Cardiac muscle cell (in vitro differentiated cells and primary cell): ENCODE measurements at regions not wholly inside any gene's neighbourhood (a gene's known extent, or its start where the extent isn't known, plus 50 kb on each side); places are given as distances from the start of the nearest gene placed in this dataset.

Experiments used
- DNase-seq, 2 donors: peaks; one replicate each; pipeline versions ENCODE4 v3.0.0 to v3.0.0-alpha.2; 2010 to 2017; ENCODE audit warnings: low read depth in 1 of 2, low spot score in 1 of 2
- H3K27ac ChIP-seq: fragments of 200-600 bp; sonication (generic); 2 replicates; pipeline ENCODE4 v1.5.1; 2016
- H3K27me3 ChIP-seq: fragments of 200-600 bp; sonication (generic); 2 replicates; pipeline ENCODE4 v1.6.0; 2016; ENCODE audit warnings: control low read depth
- H3K36me3 ChIP-seq: fragments of 200-600 bp; sonication (generic); 2 replicates; pipeline ENCODE4 v1.5.1; 2016; ENCODE audit warnings: control low read depth
- H3K4me1 ChIP-seq: fragments of 200-600 bp; sonication (generic); 2 replicates; pipeline ENCODE4 v1.8.1; 2017; ENCODE audit warnings: low read depth, mild to moderate bottlenecking, mixed run types
- H3K4me3 ChIP-seq: fragments of 200-600 bp; sonication (generic); 2 replicates; pipeline ENCODE4 v1.5.1; 2016; ENCODE audit warnings: mild to moderate bottlenecking
- H3K9me3 ChIP-seq: fragments of 200-600 bp; sonication (generic); 2 replicates; pipeline ENCODE4 v1.5.1; 2017; ENCODE audit warnings: low read depth, mild to moderate bottlenecking, control low read depth
- TF ChIP-seq, protein P1 (sequence below): IDR thresholded peaks from 2 replicates; pipeline ENCODE4 v1.5.1; 2012; ENCODE audit warnings: low read depth, mild to moderate bottlenecking, low read length

DNA sequence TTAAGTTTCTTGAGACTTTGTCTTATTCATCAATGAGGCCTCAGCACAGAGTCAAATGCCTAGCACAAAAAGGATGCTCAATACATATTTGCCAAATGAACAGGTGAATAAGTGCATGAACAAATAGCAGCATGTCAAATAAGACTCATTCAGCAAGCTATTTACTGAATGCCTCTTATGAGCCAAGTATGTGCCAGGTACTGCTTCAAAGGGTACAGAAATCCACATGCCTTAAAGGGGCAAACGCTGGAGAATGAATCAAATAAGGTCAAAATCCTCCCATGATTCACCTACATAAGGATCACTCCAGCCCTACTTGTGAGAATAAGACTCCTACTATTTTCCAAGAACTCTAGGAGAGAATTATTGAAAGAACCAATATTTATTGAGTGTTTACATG lies 260.2 kb upstream of the CPEB2 start:
- DNase-seq = no peak
- H3K27me3 ChIP-seq = no peaks in the 10 kb centered on the region
- no peak overlapping the region for H3K27ac ChIP-seq
- no peaks in the 10 kb centered on the region for H3K4me1 ChIP-seq
- H3K9me3 ChIP-seq = no peaks in the 10 kb centered on the region
- H3K4me3 ChIP-seq = no peak overlapping the region
- no peaks in the 10 kb centered on the region for H3K36me3 ChIP-seq
- TF ChIP-seq, protein P1, sequence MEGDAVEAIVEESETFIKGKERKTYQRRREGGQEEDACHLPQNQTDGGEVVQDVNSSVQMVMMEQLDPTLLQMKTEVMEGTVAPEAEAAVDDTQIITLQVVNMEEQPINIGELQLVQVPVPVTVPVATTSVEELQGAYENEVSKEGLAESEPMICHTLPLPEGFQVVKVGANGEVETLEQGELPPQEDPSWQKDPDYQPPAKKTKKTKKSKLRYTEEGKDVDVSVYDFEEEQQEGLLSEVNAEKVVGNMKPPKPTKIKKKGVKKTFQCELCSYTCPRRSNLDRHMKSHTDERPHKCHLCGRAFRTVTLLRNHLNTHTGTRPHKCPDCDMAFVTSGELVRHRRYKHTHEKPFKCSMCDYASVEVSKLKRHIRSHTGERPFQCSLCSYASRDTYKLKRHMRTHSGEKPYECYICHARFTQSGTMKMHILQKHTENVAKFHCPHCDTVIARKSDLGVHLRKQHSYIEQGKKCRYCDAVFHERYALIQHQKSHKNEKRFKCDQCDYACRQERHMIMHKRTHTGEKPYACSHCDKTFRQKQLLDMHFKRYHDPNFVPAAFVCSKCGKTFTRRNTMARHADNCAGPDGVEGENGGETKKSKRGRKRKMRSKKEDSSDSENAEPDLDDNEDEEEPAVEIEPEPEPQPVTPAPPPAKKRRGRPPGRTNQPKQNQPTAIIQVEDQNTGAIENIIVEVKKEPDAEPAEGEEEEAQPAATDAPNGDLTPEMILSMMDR = no peak

DNA sequence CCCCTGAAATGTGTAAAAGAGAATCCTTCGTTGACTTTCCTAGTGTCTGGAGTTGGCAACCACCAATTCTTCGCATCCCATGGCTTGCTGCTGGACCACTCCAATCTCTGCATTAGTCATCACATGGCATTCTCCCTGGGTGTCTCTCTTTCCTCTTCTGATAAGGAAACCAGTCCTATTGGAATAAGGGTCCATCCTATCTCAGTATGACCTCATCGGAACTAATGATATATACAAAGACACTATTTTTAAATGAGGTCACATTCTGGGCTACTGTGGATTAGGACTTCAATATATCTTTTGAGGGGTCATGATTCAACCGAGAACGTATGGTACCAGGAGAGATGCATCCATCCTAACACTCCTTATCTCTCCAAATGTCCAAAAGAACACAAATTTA lies 259.1 kb upstream of the CPEB2 start:
- Histone ChIP-seq H3K4me1 (no peaks in the 10 kb centered on the region), H3K27me3 (no peaks in the 10 kb centered on the region), H3K27ac (no peak overlapping the region), H3K9me3 (no peaks in the 10 kb centered on the region), H3K4me3 (no peak overlapping the region), H3K36me3 (no peaks in the 10 kb centered on the region)
- DNase-seq = no peak
- TF ChIP-seq, protein P1 = no peak

DNA sequence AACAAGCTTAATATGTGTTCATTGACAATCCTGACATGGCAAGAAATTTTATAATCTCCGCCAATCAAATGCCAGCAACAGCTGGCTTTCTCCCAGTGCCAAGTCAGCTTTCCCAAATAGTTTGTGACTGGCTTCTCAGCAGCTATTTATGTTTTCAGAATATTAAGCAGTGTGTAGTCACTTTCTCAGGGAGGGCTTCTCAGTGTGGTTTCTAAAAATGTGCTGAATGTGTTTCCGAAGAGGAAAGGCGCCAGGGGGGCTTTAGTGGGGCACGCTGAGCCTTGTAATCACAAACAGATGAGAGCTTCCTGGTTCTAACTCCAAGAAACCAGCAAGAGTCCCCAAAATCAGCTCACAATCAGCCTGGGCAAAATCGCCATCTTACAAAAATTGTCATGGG lies 258.7 kb upstream of the CPEB2 start:
- Histone ChIP-seq H3K36me3 (no peaks in the 10 kb centered on the region), H3K4me1 (no peaks in the 10 kb centered on the region), H3K9me3 (no peaks in the 10 kb centered on the region), H3K4me3 (no peak overlapping the region), H3K27me3 (no peaks in the 10 kb centered on the region), H3K27ac (no peak overlapping the region)
- TF ChIP-seq, protein P1 = no peak
- DNase-seq = no peak

DNA sequence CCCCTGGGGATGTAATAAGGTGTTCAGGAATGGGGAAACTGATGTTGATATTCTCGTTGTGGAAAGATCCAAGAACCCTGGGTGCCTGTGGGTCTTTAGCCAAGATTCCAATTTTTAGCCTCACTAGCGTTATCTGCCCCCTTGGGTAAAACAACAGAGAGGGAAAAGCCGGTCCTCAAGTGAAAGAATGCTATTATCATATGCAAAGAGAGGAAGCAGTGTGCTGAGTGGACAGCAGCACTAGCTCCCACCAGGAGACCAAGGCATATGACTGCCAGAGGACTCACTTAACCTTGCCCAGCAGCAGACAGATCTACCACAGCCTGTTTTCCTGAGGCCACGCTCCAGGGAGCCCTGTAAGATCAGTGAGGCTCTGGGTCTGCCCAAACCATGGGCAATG lies 257.9 kb upstream of the CPEB2 start:
- Histone ChIP-seq H3K27me3 (no peaks in the 10 kb centered on the region), H3K4me3 (no peak overlapping the region), H3K36me3 (no peaks in the 10 kb centered on the region), H3K9me3 (no peaks in the 10 kb centered on the region), H3K27ac (no peak overlapping the region), H3K4me1 (no peaks in the 10 kb centered on the region)
- DNase-seq = no peak
- TF ChIP-seq, protein P1 = no peak

DNA sequence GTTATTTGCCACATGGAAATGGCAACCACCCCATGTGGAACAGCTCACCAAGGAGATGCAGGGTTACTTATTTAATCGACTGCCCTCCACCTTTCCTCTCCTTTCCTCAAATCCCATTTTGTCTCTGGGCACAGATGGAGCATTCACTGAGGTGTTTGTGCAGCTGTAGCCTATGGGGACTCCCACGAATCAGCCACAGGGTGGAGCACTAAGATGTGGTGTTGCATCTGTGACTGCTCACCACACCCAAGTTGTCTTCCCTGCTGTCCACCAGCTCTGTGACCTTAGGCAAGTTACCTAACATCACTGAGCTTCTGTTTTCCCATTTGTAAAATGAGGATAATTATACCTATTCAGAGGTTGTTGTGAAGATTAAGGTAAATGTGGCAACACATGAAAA lies 252.4 kb upstream of the CPEB2 start:
- Histone ChIP-seq H3K9me3 (no peaks in the 10 kb centered on the region), H3K27me3 (no peaks in the 10 kb centered on the region), H3K36me3 (no peaks in the 10 kb centered on the region), H3K27ac (no peak overlapping the region), H3K4me3 (no peak overlapping the region), H3K4me1 (no peaks in the 10 kb centered on the region)
- peak; percentile 26 to 38 for DNase-seq
- TF ChIP-seq, protein P1 = peak; percentile 19
